Effector memory CD4-positive, alpha-beta T cell (primary cell): ENCODE measurements at regions not wholly inside any gene's neighbourhood (a gene's known extent, or its start where the extent isn't known, plus 50 kb on each side); places are given as distances from the start of the nearest gene placed in this dataset.

Experiments used
- DNase-seq, 3 donors: peaks; one replicate each; pipeline ENCODE4 v3.0.0-alpha.2; 2020
- H3K27ac ChIP-seq: 2 replicates; pipeline ENCODE4 v1.7.0; 2013; ENCODE audit warnings: mild to moderate bottlenecking, low read length, moderate library complexity; ENCODE audit not compliant: insufficient read depth, poor library complexity, severe bottlenecking
- H3K27me3 ChIP-seq: replicated peaks from 2 replicates; pipeline ENCODE4 v1.7.0; 2013; ENCODE audit warnings: mild to moderate bottlenecking, low read length; ENCODE audit not compliant: insufficient read depth, control insufficient read depth, poor library complexity, severe bottlenecking
- H3K36me3 ChIP-seq: 2 replicates; pipeline ENCODE4 v1.7.0; 2013; ENCODE audit warnings: mild to moderate bottlenecking, low read length, moderate library complexity; ENCODE audit not compliant: control insufficient read depth, insufficient read depth
- H3K4me1 ChIP-seq: 2 replicates; pipeline ENCODE4 v1.7.0; 2013; ENCODE audit warnings: low read length, mild to moderate bottlenecking; ENCODE audit not compliant: control insufficient read depth, insufficient read depth, poor library complexity, severe bottlenecking
- H3K4me3 ChIP-seq: 2 replicates; pipeline ENCODE4 v1.7.0; 2013; ENCODE audit warnings: low read length, low read depth, mild to moderate bottlenecking; ENCODE audit not compliant: insufficient read depth, poor library complexity, severe bottlenecking
- H3K9me3 ChIP-seq: 2 replicates; pipeline ENCODE4 v1.7.0; 2013; ENCODE audit warnings: mild to moderate bottlenecking, low read length, moderate library complexity; ENCODE audit not compliant: control insufficient read depth

DNA sequence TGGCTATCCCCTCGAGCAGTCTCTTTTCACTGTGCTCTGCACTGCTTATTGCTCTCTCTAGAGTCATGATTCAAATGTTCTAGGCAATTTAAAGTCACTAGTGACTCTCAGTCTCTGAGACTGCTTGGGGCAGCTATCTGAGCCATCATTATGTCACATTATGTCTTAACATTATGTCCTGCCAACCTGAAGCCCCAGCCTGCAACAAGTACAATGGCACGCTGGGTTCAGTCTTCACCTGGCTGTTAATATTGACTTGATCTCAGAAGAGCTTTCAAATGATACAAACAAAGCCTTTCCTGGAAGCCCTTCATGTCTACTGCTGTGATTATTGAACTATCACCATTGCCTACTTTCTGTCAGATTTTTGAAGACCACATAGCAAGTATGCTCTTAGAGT, 128.1 kb upstream of the GRM7 start:
- no peaks in the 10 kb centered on the region for H3K36me3 ChIP-seq
- no peaks in the 10 kb centered on the region for H3K9me3 ChIP-seq
- H3K27me3 ChIP-seq, result no peaks in the 10 kb centered on the region
- H3K27ac ChIP-seq, result no peak overlapping the region
- no peak overlapping the region for H3K4me3 ChIP-seq
- DNase-seq, result no peak
- no peaks in the 10 kb centered on the region for H3K4me1 ChIP-seq

DNA sequence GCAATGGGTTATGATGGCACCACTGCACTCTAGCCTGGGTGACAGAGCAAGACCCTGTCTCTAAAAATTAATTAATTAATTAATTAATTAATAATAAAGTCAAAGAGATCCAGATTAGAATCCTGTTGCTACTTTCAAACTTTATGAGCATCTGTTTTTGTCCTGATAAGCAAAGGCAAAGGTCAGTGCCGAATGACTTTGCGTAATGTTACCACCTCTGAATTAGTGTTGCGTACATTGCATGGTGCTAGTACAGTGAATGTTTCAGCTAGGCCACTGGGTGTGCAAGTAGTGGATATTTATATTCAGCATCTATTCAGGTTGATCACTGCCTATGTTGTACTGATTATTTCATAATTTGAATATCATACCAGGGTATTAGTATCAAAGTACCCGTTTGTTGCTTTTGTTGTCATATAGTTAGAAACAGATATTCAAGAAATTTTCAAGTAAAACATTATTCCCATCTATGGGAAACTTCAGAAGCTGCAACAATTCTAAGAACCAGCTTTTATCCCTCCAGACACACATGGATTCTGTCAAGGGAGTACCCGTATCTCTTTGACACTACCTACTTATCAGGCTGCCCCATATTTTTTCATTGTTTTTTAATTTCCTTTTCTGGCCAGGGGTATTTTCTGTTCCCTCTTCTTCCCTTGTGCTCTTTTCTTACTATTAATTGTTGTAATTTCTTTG, 127.1 kb upstream of the GRM7 start:
- no peaks in the 10 kb centered on the region for H3K36me3 ChIP-seq
- H3K27ac ChIP-seq, result no peak overlapping the region
- DNase-seq, result no peak
- no peak overlapping the region for H3K4me3 ChIP-seq
- no peaks in the 10 kb centered on the region for H3K9me3 ChIP-seq
- no peaks in the 10 kb centered on the region for H3K27me3 ChIP-seq
- no peaks in the 10 kb centered on the region for H3K4me1 ChIP-seq

DNA sequence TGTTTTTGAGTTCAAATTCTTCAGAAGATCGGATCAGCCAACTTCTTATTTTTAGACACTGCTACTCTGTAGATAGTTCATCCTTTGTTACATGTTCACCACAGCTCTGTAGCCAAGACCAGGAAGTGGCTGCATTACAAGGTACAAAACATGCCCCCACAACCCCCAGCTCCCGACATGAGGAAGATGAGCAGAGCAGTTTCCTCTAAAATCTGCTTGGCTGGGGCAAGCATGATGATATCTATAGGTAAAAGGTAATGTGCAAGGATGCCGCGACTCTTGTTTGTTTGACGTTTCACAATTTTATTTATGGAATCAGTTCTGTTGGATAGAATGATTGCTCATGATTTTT, 126.5 kb upstream of the GRM7 start:
- no peak overlapping the region for H3K4me3 ChIP-seq
- H3K27ac ChIP-seq, result no peak overlapping the region

DNA sequence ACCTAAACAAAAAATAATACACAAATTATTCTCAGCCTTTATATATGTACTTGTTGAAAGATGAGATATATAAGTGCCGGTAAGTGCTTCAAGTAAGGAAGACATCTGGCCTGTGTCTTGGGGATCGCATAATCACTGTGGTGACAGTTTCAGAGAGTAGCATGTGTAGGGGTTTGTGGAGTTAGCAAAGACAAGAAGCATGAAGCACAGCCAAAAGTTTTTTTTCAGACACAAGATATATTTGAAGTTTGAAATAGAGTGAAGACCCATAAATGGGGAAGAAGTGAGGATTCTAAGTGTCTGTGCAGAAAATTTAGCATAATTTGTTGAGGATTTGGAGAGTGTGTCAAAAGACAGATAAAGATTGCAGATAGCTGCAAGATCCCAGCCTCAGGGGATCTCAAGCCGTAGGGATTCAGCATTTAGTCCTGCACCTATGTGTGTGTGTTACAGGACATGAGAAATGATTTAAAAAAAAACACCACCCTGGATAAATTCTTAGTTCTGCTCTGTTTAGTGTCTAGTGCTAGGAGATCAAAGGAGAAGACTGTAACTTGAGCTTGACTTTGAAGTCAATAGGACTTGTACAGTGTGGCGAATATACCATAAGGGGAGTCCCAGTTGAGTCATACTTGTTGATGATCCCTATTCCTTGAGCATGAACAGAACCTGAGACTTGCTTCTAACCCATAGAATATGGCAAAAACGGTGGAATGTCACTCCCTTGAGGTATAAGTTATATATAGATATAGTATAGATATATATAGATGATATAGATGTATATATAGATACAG, 123.9 kb upstream of the GRM7 start:
- Histone ChIP-seq H3K36me3 (no peaks in the 10 kb centered on the region), H3K9me3 (no peaks in the 10 kb centered on the region), H3K4me3 (no peak overlapping the region), H3K27ac (no peak overlapping the region), H3K27me3 (no peaks in the 10 kb centered on the region), H3K4me1 (no peaks in the 10 kb centered on the region)
- DNase-seq, result no peak

More for the DNA sequence above, 126.5 kb upstream of the GRM7 start:
- H3K36me3 ChIP-seq, result no peaks in the 10 kb centered on the region
- H3K27me3 ChIP-seq, result no peaks in the 10 kb centered on the region
- DNase-seq, result no peak
- H3K4me1 ChIP-seq, result no peaks in the 10 kb centered on the region
- no peaks in the 10 kb centered on the region for H3K9me3 ChIP-seq

DNA sequence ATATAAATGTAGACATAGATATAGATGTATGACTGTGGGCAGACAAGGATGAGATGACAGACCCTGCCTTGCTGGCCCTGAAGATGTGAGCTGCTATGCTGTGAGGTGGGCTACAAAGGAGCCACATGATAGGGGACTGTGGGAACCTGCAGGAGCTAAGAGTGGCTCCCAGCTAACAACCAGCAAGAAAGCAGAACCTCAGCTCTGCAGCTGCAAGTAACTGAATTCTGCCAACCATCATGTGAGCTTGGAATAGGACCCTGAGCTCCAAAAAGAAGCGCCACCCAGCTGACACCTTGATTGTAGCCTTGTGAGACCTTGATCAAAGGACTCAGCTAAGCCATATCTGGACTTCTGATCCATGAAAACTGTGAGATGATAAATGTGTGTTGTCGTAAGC, 123.3 kb upstream of the GRM7 start:
- Histone ChIP-seq H3K4me3 (no peak overlapping the region), H3K27me3 (no peaks in the 10 kb centered on the region), H3K27ac (no peak overlapping the region), H3K4me1 (no peaks in the 10 kb centered on the region), H3K9me3 (no peaks in the 10 kb centered on the region), H3K36me3 (no peaks in the 10 kb centered on the region)
- no peak for DNase-seq

DNA sequence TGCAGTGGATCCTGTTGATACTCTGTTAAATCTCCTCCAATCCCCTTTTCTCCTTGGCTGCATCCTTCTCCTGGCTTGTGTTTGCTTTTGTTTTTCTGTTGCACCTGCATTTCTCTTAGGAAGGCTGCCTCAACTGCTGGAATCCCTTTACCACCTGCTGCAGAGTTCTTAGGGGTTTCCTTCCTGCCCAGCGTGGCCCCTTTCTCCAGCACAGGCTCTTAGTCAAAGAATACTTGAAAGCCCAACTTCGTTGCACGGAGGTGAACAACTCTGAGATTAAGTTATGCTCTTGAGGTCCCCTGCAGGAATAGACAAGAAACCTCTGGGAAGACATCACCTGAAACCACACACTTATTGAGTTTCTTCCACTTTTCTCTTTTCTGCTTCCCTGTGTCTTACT, 121.6 kb upstream of the GRM7 start:
- H3K27me3 ChIP-seq, result no peaks in the 10 kb centered on the region
- DNase-seq, result no peak
- no peak overlapping the region for H3K27ac ChIP-seq
- no peaks in the 10 kb centered on the region for H3K4me1 ChIP-seq
- no peaks in the 10 kb centered on the region for H3K9me3 ChIP-seq
- H3K4me3 ChIP-seq, result no peak overlapping the region
- H3K36me3 ChIP-seq, result no peaks in the 10 kb centered on the region

DNA sequence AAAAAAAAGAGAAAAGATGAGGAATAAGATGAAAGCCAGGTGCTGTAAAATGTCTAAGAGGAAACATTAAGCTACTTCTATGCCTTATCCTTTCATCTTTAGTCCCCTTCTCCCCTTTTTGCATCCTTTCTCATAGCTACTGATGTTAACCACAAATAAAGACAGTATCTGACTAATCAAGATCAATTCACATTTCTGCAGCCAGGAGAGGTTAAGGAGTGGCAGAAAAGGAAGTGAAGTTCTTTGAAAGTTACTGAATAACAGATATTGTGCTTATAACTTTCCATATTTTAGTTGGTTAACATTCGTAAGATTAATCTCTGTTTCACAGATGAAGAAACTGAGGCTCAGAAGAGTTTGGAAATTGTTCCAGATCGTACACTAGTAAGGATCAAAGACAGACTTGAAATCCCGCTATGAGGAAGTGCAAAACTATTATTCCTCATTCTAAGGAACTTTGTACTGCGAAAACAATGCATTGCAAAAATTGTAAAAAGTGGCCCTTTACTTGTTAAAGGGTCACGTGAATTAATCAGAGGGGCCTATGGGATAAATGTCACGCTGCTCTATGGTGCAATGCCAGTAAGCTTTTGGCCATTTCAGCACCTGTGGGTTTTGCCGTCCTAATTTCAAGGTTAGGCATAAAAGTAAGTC, 117.7 kb upstream of the GRM7 start:
- Histone ChIP-seq H3K27me3 (no peaks in the 10 kb centered on the region), H3K9me3 (no peaks in the 10 kb centered on the region), H3K27ac (no peak overlapping the region), H3K4me3 (no peak overlapping the region), H3K36me3 (no peaks in the 10 kb centered on the region), H3K4me1 (no peaks in the 10 kb centered on the region)
- no peak for DNase-seq

DNA sequence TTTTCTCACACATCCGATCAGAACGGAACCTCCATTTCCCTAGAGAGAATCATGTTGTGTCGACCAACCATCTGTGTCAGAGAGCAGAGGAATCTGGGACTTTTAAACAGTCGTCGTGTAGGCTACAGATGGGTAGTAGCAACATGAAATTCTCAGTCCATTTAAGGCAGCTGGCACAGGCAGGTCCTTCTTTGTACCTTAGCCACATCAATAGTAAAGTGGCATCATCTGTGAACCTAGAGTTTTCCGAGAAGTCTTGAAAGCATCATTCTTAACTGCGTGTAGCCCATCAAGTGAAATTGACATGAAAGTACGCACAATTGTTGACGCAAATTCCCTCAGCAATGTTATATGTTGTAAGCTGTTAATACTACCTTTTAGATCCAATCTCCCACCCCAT, 114.5 kb upstream of the GRM7 start:
- no peak for DNase-seq
- no peaks in the 10 kb centered on the region for H3K4me1 ChIP-seq
- H3K27me3 ChIP-seq, result no peaks in the 10 kb centered on the region
- no peaks in the 10 kb centered on the region for H3K36me3 ChIP-seq
- H3K9me3 ChIP-seq, result no peaks in the 10 kb centered on the region
- H3K27ac ChIP-seq, result no peak overlapping the region
- no peak overlapping the region for H3K4me3 ChIP-seq

DNA sequence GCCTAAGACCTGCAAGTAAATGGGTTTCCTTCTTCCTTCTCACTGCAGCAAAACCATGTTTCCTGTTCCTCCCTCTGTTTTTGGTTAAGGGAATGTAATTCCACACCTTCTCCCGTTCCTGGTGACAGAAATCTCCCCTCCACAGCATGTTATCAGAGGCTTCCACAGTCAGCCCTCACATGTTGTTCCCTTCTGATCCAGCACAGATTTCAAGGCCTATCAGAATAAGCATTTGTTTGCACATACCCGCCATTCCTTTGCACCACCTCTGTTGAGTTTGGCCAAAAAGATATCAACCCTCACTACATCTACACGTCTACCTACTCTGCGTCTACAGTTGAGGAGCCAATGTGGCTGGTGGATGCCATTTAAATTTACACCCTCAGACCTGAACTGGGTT, 113.9 kb upstream of the GRM7 start:
- no peak overlapping the region for H3K27ac ChIP-seq
- H3K4me1 ChIP-seq, result no peaks in the 10 kb centered on the region
- no peaks in the 10 kb centered on the region for H3K9me3 ChIP-seq
- H3K36me3 ChIP-seq, result no peaks in the 10 kb centered on the region
- no peaks in the 10 kb centered on the region for H3K27me3 ChIP-seq
- no peak for DNase-seq
- no peak overlapping the region for H3K4me3 ChIP-seq

DNA sequence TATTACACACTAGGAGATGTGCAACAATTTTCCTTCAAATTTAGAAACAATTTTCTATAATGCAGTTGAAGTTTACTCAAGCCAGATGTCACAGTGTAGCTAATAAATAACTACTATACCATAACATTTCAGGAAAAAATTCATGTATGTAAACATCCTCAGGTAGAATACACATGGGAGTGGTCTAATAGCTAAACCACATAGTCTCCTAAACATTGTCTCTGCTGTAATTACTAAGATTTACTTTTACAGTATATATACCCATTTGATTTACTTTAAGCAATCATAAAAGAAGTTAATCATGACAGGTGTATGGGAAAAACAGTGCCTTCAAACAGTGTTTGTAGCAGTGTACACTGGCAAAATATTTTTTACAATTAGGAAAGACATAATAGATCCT, 110.1 kb upstream of the GRM7 start:
- H3K4me1 ChIP-seq, result no peaks in the 10 kb centered on the region
- no peak overlapping the region for H3K4me3 ChIP-seq
- H3K9me3 ChIP-seq, result no peaks in the 10 kb centered on the region
- H3K27me3 ChIP-seq, result no peaks in the 10 kb centered on the region
- no peaks in the 10 kb centered on the region for H3K36me3 ChIP-seq
- DNase-seq, result no peak
- H3K27ac ChIP-seq, result no peak overlapping the region
